ENCODE measurements at regions not wholly inside any gene's neighbourhood (a gene's known extent, or its start where the extent isn't known, plus 50 kb on each side); places are given as distances from the start of the nearest gene placed in this dataset.
"Not testable (repeated sequence)": the region's sequence is repeated elsewhere in the genome, so short reads cannot be mapped to it uniquely, and the experiment has no call there.

DNA sequence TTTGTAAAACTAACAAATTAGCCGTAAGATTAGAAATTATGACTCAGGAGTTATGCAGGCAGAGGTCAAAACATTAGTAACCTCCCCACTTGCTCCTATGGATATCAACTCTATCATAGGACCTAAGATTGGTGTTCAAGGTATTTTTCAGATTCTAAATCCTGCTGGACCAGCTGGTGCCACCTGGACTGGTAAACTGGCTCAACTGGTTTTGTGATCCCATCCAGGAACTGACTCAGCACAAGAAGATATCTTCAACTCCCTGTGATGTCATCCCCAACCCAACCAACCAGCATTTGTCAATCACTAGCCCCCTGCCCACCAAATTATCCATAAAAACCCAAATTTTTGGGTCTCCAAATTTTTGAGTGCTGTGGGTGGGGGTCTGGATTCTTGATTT, 98.1 kb upstream of the OR4E1 start:
- H3K4me3 ChIP-seq (replicated peaks; ENCODE audit: insufficient read depth, low read length), result no peak overlapping the region
- TF ChIP-seq, protein P1, sequence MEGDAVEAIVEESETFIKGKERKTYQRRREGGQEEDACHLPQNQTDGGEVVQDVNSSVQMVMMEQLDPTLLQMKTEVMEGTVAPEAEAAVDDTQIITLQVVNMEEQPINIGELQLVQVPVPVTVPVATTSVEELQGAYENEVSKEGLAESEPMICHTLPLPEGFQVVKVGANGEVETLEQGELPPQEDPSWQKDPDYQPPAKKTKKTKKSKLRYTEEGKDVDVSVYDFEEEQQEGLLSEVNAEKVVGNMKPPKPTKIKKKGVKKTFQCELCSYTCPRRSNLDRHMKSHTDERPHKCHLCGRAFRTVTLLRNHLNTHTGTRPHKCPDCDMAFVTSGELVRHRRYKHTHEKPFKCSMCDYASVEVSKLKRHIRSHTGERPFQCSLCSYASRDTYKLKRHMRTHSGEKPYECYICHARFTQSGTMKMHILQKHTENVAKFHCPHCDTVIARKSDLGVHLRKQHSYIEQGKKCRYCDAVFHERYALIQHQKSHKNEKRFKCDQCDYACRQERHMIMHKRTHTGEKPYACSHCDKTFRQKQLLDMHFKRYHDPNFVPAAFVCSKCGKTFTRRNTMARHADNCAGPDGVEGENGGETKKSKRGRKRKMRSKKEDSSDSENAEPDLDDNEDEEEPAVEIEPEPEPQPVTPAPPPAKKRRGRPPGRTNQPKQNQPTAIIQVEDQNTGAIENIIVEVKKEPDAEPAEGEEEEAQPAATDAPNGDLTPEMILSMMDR (IDR thresholded peaks at IDR 0.05; ENCODE audit: insufficient read depth, low read length), result no peak
- TF ChIP-seq, protein P2, sequence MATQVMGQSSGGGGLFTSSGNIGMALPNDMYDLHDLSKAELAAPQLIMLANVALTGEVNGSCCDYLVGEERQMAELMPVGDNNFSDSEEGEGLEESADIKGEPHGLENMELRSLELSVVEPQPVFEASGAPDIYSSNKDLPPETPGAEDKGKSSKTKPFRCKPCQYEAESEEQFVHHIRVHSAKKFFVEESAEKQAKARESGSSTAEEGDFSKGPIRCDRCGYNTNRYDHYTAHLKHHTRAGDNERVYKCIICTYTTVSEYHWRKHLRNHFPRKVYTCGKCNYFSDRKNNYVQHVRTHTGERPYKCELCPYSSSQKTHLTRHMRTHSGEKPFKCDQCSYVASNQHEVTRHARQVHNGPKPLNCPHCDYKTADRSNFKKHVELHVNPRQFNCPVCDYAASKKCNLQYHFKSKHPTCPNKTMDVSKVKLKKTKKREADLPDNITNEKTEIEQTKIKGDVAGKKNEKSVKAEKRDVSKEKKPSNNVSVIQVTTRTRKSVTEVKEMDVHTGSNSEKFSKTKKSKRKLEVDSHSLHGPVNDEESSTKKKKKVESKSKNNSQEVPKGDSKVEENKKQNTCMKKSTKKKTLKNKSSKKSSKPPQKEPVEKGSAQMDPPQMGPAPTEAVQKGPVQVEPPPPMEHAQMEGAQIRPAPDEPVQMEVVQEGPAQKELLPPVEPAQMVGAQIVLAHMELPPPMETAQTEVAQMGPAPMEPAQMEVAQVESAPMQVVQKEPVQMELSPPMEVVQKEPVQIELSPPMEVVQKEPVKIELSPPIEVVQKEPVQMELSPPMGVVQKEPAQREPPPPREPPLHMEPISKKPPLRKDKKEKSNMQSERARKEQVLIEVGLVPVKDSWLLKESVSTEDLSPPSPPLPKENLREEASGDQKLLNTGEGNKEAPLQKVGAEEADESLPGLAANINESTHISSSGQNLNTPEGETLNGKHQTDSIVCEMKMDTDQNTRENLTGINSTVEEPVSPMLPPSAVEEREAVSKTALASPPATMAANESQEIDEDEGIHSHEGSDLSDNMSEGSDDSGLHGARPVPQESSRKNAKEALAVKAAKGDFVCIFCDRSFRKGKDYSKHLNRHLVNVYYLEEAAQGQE (IDR thresholded peaks at IDR 0.05; ENCODE audit: insufficient replicate concordance, low read depth), result no peak
- TF ChIP-seq GABPA (IDR thresholded peaks at IDR 0.05; ENCODE audit: low read depth), result no peak
- no peak for TF ChIP-seq SPI1 (IDR thresholded peaks at IDR 0.05; ENCODE audit: borderline replicate concordance, low read depth)
- TF ChIP-seq POLR2AphosphoS5 (IDR thresholded peaks at IDR 0.05; ENCODE audit: low read depth), result no peak
- peaks cover 2% of the 10 kb centered on the region for H3K27me3 ChIP-seq (ENCODE audit: insufficient read depth, poor library complexity, severe bottlenecking)
- no peak overlapping the region for H3K27ac ChIP-seq (replicated peaks)
- DNase-seq (ENCODE audit: low read depth in 1 of 2, low spot score in 1 of 2), result no peak

DNA sequence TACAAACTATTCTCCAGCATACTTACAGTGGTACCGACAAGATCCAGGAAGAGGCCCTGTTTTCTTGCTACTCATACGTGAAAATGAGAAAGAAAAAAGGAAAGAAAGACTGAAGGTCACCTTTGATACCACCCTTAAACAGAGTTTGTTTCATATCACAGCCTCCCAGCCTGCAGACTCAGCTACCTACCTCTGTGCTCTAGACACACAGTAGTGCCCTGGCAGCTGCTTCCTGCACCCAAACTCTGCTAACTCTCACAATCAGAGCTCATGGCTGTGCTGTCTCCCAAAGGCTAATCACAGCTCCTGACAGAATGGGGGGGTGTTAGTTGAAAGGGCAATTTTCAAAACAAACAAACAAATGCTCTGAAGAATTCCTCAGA, 95.2 kb upstream of the OR4E1 start:
- no peak overlapping the region for H3K4me3 ChIP-seq (replicated peaks; ENCODE audit: insufficient read depth, low read length)
- DNase-seq (ENCODE audit: low read depth in 1 of 2, low spot score in 1 of 2), result no peak
- no peak overlapping the region for H3K27ac ChIP-seq (replicated peaks)
- TF ChIP-seq GABPA (IDR thresholded peaks at IDR 0.05; ENCODE audit: low read depth), result no peak
- TF ChIP-seq, protein P1 (IDR thresholded peaks at IDR 0.05; ENCODE audit: insufficient read depth, low read length), result no peak
- TF ChIP-seq, protein P2 (IDR thresholded peaks at IDR 0.05; ENCODE audit: insufficient replicate concordance, low read depth), result no peak
- no peak for TF ChIP-seq SPI1 (IDR thresholded peaks at IDR 0.05; ENCODE audit: borderline replicate concordance, low read depth)
- no peak for TF ChIP-seq POLR2AphosphoS5 (IDR thresholded peaks at IDR 0.05; ENCODE audit: low read depth)
- no peaks in the 10 kb centered on the region for H3K27me3 ChIP-seq (ENCODE audit: insufficient read depth, poor library complexity, severe bottlenecking)

DNA sequence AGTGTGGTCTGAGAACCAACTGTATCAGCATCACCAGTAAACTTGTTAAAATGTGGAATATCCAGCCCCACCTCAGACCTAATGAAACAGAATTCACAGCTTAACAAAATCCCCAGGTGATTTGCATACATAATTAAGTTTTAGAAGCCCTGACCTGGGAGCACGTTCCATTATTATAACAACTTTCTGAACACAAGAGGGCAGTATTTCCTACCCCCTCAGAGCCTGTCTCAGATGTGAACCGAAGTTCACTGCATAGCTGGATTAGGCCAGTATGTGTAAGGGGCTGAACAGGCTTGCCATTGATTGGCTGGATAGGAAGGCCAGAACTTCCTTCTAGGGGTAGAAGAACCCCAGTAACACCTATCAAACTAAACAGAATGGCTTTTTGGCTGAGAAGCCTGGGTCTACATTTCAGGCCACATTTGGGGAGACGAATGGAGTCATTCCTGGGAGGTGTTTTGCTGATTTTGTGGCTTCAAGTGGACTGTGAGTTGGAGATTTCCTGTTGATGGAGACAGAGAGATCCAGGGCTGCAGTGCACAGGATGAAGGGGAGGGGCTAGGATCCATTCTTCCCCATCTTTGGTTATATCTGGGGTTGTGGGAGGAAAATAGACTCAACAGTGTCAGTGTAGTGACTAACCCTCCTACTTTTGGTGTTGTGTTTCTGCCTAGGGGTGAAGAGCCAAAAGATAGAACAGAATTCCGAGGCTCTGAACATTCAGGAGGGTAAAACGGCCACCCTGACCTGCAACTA, 94.7 kb upstream of the OR4E1 start:
- Histone ChIP-seq H3K4me3 (replicated peaks; ENCODE audit: insufficient read depth, low read length) (no peak overlapping the region), H3K27ac (replicated peaks) (no peak overlapping the region), H3K27me3 (ENCODE audit: insufficient read depth, poor library complexity, severe bottlenecking) (no peaks in the 10 kb centered on the region)
- TF ChIP-seq, protein P2 (IDR thresholded peaks at IDR 0.05; ENCODE audit: insufficient replicate concordance, low read depth), result no peak
- no peak for TF ChIP-seq GABPA (IDR thresholded peaks at IDR 0.05; ENCODE audit: low read depth)
- TF ChIP-seq, protein P1 (IDR thresholded peaks at IDR 0.05; ENCODE audit: insufficient read depth, low read length), result no peak
- TF ChIP-seq POLR2AphosphoS5 (IDR thresholded peaks at IDR 0.05; ENCODE audit: low read depth), result no peak
- TF ChIP-seq SPI1 (IDR thresholded peaks at IDR 0.05; ENCODE audit: borderline replicate concordance, low read depth), result no peak
- DNase-seq (ENCODE audit: low read depth in 1 of 2, low spot score in 1 of 2), result peak in 1 of 2 experiments; percentile 12

DNA sequence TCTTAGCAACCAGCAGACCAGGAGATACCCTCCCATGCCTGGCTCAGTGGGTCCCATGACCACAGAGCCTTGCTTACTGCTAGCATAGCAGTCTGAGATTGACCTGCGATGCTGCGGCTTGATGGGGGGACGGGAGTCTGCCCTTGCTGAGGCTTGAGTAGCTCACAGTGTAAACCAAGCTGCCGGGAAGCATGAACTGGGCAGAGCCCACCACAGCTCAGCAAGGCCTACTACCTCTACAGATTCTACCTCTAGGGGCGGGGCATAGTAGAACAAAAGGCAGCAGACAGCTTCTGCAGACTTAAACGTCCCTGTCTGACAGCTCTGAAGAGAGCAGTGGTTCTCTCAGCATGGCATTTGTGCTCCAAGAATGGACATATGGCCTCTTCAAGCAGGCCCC, 86.7 kb upstream of the OR4E1 start:
- not testable (repeated sequence) for H3K4me3 ChIP-seq (replicated peaks; ENCODE audit: insufficient read depth, low read length); H3K27me3 ChIP-seq (ENCODE audit: insufficient read depth, poor library complexity, severe bottlenecking); DNase-seq (ENCODE audit: low read depth in 1 of 2, low spot score in 1 of 2); H3K27ac ChIP-seq (replicated peaks)
